ENCODE measurements at regions not wholly inside any gene's neighbourhood (a gene's known extent, or its start where the extent isn't known, plus 50 kb on each side); places are given as distances from the start of the nearest gene placed in this dataset.
"Not testable (repeated sequence)": the region's sequence is repeated elsewhere in the genome, so short reads cannot be mapped to it uniquely, and the experiment has no call there.

DNA sequence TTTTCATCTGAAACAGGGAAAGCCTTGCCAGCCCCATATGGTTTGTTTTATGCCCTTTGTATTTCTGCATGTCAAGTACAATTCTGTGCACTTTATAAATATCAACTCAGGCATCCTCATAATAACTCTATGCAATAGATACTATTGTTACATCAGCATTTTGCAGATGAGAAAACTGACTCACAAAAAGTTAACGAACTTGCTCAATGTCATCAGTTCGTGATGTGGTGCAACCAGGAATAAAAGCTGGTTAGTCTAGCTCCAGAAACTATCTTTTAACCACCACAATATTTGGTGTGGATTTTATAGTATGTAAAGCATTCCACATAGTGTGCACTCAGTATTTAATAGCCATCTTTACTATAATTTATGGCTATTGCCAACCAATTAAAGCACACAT, 134.9 kb downstream of the MRPS30 start:
- DNase-seq = no peak

DNA sequence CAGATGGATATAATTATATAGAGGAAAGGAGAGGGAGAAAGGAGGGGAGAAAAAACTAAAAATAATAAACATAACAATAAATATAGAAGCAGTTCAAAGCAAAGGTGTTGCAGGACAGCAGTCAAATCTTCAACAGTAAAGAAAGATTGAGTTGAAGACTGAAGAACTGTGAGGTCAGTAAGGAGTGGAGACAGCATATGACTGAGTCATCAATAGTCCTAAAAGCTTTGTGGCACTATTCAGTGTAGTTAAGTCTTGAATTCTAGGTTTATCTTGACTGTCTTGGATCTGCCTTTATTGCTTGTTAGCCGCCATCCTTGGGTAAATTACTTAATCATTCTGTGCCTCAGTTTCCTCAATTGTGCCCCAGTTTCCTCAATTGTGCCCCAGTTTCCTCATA, 137.0 kb downstream of the MRPS30 start:
- no peak for DNase-seq

DNA sequence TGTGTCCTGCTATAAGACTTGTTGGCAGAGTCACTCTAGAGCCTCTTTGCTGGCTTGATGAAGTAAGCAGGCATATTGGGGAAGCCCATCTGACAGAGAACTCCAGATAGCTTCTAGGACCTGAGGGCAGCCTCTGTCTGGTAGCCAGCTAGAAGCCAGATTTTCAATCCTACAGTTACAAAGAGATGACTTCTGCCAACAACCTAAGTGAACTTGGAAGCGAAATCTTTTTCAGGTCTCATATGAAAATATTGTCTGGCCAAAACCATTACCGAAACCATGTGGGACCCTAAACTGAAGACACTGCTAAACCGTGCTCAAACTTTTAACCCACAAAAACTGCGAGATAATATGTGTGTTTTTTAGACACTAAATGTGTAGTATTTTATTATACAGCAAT, 140.9 kb downstream of the MRPS30 start:
- no peak for DNase-seq

DNA sequence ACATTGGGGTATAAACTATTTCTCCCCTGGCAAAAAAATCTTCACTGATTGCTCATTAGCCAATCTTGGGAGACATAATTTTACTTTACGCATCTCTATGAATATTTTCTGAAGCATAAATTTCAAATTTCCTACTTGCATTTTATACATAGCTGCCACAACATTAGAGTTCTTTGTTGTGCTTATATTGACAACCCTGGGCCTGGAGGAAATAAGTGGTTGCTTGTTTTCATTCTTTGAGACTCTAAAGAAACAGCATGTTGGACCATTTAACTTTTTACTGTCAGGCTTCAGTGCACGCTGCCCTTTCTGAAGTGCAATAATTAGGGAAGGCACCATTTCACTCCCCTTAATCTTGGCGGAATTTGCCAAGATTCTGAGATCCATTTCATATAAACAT, 142.6 kb downstream of the MRPS30 start:
- no peak for DNase-seq

DNA sequence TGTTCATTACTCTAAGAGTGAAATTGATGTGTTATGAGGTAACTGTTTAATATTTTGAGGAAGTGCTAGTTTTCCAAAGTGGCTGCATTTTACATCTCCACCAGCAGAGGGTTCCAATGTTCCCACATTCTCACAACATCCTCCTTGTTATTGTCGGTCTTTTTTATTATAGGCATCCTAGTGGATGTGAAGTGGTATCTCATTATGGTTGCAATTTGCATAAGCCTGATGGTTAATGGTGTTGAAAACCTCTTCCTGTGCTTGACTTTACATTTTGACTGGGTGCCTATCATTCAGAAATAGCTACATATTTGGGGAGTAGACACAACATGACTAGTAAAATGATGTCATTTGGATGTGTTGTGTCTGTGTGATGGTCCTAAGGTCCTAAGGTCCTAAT, 143.6 kb downstream of the MRPS30 start:
- peak; percentile 38 for DNase-seq

DNA sequence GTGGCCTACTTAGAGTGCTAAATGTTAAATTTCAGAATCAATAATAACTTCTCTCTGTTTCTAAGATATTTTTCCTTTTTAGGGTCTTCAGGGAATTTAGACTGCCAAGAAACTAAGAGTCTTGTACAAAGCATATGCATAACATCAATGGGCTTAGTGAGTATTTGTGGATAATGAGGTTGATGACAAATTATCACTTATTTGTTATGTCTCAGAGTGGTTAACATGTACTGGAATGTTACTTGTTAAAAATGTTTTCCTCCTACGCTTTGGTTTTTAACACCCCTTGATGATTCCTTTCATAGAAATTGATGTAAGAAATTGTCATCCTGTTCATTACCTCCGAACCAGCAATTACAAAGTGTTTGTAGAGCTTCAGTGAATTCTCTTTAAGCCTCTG, 144.3 kb downstream of the MRPS30 start:
- no peak for DNase-seq

DNA sequence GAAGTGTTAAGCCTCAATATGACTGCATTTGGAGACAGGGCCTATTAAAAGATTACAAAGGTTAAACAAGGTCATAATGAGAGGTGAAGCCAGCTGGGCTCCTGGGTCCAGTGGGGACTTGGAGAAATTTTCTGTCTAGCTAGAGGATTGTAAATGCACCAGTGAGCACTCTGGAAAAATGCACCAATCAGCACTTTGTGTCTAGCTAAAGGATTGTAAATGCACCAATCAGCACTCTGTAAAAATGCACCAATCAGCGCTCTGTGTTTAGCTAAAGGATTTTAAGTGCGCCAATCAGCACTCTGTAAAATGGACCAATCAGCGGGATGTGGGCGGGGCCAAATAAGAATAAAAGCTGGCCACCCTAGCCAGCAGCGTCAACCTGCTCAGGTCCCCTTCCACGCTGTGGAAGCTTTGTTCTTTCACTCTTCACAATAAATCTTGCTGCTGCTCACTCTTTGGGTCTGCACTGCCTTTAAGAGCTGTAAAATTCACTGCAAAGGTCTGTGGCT, 150.3 kb downstream of the MRPS30 start:
- DNase-seq = not testable (repeated sequence)

DNA sequence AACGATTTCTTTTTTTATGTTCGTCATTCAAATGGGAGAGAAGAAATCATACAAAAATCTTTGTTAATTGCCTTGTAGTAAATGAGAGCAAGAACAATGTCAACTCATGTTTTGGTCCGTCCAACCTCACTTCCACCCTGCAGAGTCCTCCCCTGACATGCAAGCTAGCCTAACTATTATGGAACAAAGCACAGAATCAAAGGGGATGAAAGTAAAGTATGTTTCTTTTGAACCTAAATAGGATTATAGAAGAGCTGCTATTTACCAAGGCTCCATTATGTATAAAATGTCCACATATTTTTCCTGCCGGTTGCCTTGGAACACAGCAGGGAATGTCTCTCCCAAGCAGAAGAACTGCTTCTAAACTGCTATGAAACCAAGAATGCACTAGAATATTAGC, 161.1 kb downstream of the MRPS30 start:
- no peak for DNase-seq

DNA sequence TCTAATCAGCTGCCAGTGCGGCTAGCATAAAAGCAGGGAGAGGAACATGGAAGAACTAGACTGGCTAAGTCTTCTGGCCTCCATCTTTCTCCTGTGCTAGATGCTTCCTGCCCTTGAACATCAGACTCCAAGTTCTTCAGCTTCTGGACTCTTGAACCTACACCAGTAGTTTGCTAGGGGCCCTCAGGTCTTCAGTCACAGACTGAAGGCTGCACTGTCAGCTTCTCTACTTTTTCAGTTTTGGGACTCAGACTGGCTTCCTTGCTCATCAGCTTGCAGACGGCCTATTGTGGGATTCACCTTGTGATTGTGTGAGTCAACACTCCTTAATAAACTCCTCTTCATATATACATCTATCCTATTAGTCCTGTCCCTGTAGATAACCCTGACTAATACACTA, 162.2 kb downstream of the MRPS30 start:
- not testable (repeated sequence) for DNase-seq

DNA sequence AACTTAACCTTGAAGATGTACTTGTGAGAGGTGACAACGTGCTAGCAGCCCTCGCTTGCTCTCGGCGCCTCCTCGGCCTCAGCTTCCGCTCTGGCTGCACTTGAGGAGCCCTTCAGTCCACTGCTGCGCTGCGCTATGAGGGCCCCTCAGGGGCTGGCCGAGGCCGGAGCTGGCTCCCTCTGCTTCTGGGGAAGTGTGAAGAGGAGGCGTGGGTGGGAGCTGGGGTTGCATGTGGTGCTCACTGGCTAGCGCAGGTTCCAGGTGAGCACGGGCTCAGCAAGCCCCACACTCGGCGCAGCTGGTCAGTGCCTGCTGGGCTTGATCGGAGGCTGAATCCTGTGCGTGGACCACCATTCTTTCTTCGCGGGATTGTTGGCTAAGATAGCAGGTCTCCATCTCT, 166.1 kb downstream of the MRPS30 start:
- DNase-seq = no peak

DNA sequence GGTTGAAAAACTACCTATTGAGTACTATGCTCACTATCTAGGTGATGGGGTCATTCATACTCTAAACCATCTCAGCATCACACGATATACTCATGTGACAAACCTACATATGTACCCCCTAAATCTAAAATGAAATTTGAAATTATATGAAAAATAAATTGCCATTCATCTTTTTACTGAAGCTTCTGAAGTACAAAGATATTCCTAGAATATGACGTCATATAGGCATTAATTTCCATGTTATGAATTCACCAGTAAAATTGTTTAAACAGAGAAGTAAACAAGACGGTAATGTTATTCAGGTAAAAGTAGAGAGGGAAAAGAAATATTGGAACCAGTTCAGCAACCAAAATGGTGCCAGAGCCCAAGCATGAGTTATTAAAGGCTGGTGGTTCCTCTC, 173.0 kb downstream of the MRPS30 start:
- no peak for DNase-seq

DNA sequence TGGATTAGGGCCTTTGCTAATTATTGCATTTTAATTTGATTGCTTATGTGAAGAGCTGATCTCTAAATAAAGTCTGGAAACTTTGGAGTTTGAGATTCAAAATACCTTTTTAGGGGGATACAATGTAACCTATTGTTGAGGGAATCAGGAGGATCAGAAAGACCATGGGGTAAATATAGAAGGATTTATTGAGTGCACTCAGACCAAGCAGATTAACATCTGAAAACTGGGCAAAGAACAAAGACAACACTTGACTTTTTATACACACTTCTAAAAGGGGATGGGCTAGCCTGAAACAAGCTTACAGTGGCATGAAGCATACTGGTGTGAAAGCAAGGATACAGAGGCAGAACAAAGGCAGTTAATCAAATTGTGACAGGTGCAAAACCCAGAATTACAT, 174.3 kb downstream of the MRPS30 start:
- DNase-seq = no peak

DNA sequence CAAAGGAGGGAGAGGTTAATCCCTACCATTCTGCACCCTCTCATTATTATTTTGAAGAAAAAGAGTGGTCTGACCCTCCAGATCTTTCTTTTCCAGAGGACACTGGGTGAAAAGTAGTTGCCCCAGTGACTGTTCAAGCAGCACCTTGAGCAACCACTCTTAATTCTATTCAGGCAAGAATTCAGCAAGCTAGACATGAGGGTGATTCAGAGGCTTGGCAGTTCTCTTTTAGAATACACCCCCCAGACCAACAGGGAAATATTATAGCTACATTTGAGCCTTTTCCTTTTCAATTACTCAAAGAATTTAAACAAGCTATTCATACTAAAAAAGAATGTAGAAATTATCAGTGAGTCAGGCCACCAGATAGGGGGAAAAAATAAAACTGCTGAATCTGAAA, 178.3 kb downstream of the MRPS30 start:
- no peak for DNase-seq

DNA sequence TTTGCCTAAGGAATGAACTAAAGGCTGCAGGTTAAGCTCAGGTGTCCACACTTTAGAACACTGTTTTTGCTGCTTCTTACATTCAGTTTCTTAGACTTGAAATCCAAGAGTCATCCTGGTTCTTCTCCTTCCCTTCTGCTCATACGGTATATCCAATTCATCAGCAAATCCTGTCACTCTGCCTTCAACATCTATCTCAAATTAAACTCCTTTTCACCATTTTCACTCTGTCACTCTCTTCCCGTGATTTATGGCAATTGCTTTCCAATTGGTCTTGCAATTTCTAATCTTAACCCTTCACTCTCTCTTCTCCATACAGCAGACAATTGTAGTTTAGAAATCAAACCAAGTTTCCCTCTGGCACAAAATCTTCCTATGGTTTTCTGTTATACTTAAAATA, 182.9 kb downstream of the MRPS30 start:
- no peak for DNase-seq

DNA sequence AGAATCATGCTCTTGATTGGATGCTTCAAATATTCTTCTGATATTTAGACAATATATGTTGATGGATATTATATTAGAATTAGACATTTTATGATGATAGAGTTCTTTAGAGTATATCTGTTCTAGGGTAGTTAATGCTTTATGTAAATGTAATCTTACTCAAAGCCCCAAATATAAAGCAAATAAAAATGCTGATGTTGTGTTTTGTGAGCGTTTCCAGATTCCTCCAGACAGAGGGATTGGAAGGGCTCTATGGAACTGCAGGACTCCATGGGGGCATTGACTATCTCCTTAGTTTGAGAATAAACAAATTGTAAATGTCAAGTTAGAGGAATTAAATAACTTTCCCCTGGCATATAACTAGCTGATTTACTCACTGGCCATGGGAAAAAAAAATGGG, 184.5 kb downstream of the MRPS30 start:
- DNase-seq = no peak

DNA sequence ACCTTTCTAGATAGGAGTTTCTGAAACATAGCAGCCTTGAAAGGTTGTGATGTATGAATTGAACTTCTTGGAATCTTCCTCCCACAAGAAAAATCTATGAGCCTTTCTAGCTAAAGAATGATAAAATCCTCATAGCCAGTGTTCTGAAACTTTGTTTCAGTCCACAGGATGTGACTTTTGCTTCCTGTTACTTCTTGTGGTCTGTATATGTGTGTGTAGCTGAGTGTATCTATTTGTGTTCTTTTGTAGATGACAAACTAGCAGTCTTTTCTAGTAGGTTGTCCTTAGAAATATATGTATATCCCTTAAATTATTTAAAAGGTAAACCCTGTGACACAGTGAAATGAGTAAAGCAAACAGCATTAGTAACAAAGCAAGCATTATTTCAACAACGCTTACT, 188.8 kb downstream of the MRPS30 start:
- DNase-seq = no peak

DNA sequence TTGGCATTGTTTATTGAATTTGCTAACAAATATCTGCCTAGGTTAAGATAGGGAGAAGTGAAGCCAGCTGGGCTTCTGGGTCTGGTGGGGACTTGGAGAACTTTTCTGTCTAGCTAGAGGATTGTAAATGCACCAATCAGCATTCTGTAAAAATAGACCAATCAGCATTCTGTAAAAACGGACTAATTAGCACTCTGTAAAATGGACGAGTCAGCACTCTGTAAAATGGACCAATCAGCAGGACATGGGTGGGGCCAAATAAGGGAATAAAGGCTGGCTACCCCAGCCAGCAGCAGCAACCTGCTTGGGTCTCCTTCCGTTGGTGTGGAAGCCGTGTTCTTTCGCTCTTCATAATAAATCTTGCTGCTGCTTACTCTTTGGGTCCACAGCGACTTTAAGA, 198.4 kb downstream of the MRPS30 start:
- not testable (repeated sequence) for DNase-seq

DNA sequence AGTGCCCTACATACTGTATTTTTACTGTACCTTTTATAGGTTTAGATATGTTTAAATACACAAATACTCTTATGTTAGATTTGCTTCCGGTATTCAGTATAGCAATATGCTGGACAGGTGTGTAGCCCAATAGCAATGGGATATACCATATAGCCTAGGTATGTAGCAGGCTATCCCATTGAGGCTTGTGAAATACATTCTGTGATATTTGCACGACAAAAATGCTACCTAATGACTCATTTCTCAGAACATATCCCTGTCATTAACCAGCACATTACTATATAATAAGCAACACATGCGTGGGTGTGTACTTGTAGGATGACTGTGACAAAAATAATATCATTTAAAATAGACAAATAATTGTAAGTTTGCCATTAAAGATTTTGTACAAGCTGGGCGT, 208.8 kb downstream of the MRPS30 start:
- DNase-seq = no peak

DNA sequence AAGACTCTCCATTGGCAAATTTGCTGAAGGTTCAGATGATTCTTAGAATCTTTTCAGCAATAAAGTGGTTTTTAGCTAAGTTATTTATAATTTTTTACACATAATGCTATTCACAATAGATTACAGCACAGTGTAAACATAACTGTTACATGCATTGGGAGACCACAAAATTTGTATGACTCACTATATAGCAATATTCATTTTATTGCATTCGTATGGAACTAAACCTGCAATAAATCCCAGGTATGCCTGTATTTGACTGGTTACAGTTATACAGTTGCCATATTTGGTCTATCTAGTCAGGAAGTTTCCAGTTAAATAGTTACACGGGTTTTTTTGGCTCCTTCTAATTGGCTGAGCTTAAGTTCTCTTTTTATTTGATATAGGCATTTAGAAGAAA, 220.8 kb downstream of the MRPS30 start:
- no peak for DNase-seq

DNA sequence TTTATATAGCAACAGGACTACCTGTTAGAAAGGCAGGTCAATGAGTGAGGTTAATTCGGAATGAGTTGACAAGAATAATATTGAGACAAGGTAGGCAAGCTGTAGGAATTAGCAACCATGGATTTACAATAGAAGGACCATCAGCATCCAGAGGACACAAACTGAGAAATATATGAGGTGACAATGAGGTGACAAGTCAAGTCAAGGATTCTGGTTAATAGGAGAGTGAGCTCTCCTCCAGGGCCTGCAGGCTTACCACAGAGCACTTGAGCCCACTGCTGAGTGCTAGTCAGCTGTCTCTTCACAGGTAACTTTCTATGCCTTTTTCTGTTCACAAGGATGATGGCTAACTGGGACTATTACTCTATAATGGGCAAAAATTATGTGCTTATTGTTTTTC, 227.2 kb downstream of the MRPS30 start:
- no peak for DNase-seq

DNA sequence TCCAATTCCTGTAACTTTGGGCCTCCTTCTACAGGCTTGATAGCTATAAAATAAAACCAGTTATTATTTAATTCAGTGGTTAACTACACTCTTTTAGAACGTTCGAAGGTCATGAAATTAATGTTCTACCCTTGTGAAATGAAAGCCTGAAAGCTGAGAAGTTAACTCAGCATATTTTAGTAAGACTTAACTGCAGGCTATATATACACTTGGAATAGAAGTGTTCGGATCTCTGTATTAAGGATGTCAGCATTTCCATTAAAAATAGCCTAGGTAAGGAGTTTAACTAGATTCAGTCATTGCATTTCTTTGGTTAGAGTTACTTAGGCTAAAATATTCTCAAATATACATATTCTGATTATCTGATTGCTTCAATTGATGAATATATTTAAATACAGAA, 229.2 kb downstream of the MRPS30 start:
- no peak for DNase-seq

DNA sequence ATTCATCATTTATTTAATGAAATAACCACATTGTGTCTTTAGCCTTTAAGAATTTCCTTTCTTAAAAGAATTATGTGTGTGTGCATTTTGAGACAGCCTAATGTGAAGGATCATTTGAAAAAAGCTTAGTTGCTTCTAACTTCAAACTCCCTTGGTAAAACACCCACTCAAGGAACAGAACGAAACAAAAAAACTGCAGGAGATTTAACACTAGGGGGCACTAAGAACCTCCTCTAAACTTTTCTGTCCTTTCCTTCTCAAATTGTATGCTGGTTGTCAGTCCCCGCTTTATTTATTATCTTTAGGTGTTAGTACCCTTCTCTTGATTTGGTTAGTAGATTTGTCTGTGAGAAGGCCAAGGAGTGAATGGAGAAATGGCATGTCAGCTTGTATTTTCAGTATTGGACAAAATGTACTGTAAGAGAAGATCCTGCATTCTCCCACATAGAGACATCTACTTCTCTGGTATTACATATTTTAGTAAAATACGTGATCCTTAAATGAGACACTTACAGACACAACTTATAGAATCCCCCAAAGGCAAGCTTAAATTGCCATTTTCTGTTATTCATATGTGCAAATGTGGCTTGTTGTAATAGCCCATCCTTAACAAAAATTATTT, 229.7 kb downstream of the MRPS30 start:
- DNase-seq = peak; percentile 38

DNA sequence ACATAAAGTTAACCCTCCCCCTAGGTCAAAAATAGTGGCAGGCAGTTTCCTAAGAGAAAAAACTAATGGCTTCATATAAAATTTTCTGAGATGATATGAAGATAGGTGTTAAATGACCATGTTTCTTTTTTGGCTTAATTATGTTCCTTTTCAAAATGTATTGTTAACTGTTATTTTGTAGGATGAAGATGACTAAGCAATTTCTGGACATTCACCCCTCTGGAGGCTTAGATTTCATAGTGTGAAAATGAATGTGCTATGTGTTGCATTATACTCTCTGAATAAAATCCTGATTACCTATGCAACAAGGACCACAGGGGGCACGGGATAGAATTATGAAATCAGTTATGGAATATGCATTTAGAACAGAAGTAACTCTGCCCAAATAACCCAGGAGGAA, 233.5 kb downstream of the MRPS30 start:
- DNase-seq = no peak

DNA sequence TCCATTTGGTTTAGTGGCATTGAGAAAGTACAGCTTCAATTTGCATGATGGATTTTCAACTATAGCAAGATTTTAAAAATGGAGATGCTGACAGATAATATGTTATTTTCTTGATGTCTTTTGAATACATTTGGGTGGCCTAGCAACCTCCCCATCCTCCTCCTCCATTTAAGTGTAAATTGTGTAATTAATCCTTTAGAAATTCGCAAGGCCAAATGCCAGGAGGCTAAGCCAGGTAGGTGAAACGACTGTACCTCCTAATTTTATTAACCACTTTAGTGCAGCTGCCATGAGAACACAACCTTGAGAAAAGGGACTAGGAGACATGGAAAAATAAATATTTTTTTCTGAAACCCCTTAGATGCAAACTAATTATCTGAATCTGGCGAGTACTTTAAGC, 248.8 kb downstream of the MRPS30 start:
- no peak for DNase-seq

DNA sequence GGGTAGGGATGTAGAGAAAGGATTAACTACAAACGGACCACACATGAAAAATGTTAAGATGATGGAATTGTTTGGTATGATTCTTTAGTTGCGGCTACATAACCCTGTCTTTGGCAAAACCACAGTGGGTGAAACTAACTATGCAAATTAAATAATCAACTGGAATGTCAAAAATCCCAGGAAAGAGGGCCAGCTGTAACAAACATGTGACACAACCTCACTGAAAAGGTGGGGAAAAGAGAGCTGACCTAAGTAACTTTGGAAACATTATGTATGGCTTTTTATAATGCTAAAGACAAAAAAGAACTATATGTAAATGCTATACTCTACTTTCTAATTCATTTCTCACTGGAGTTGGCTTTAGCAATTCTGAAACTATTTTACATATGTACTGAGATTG, 252.0 kb downstream of the MRPS30 start:
- no peak for DNase-seq

DNA sequence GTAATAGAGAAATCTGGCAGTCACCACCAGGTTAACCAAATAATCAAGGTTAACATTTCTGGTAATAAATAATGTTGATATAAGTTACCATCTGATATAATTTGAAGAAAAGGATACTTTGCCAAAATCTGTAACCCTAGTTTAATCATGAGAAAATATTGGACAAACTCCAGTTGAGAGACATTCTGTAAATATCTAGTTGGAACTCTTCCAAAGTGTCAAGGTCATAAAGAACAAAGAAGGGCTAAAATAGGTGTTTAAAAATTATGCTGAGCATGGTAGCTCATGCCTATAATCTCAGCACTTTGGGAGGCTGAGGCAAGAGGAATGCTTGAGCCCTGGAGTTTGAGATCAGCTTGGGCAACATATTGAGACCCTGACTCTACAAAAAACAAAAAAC, 253.3 kb downstream of the MRPS30 start:
- DNase-seq = no peak
